HG03520 (cell line): ENCODE measurements at regions not wholly inside any gene's neighbourhood (a gene's known extent, or its start where the extent isn't known, plus 50 kb on each side); places are given as distances from the start of the nearest gene placed in this dataset.
"Not testable (repeated sequence)": the region's sequence is repeated elsewhere in the genome, so short reads cannot be mapped to it uniquely, and the experiment has no call there.

Experiments
- ATAC-seq: cut with Tn5 transposase; IDR thresholded peaks from one replicate; pipeline ENCODE4 v1.9.1; 2021; ENCODE audit warnings: mild to moderate bottlenecking, moderate library complexity; ENCODE audit not compliant: unreplicated experiment

- no peak for ATAC-seq
Observed at GRCh38 chr5:166282939-166283338, 2008.5 kb upstream of the WWC1 start.

GRCh38 chr5:166285361-166285760, 2006.1 kb upstream of the WWC1 start:
- no peak for ATAC-seq

GRCh38 chr5:166286832-166287231, 2004.6 kb upstream of the WWC1 start:
- ATAC-seq = no peak

GRCh38 chr5:166287866-166288265, 2003.6 kb upstream of the WWC1 start:
- ATAC-seq = no peak

GRCh38 chr5:166291800-166292199, 1999.6 kb upstream of the WWC1 start:
- ATAC-seq = not testable (repeated sequence)

- ATAC-seq = no peak
Observed at GRCh38 chr5:166293892-166294291, 1997.6 kb upstream of the WWC1 start.

GRCh38 chr5:166302166-166302565, 1989.3 kb upstream of the WWC1 start:
- ATAC-seq = no peak

- no peak for ATAC-seq
Observed at GRCh38 chr5:166317425-166317824, 1974.0 kb upstream of the WWC1 start.

GRCh38 chr5:166320920-166321480, 1970.4 kb upstream of the WWC1 start:
- no peak for ATAC-seq

GRCh38 chr5:166324372-166324771, 1967.1 kb upstream of the WWC1 start:
- ATAC-seq = no peak

- no peak for ATAC-seq
Observed at GRCh38 chr5:166329149-166329800, 1962.2 kb upstream of the WWC1 start.

GRCh38 chr5:166330036-166330435, 1961.4 kb upstream of the WWC1 start:
- ATAC-seq = no peak

- no peak for ATAC-seq
Observed at GRCh38 chr5:166331521-166331920, 1959.9 kb upstream of the WWC1 start.

- no peak for ATAC-seq
Observed at GRCh38 chr5:166338801-166339200, 1952.6 kb upstream of the WWC1 start.

- no peak for ATAC-seq
Observed at GRCh38 chr5:166340039-166340438, 1951.4 kb upstream of the WWC1 start.

- ATAC-seq = no peak
Observed at GRCh38 chr5:166341740-166342337, 1949.6 kb upstream of the WWC1 start.

GRCh38 chr5:166342402-166342801, 1949.0 kb upstream of the WWC1 start:
- no peak for ATAC-seq

GRCh38 chr5:166346726-166347374, 1944.6 kb upstream of the WWC1 start:
- ATAC-seq = no peak

- no peak for ATAC-seq
Observed at GRCh38 chr5:166349046-166349445, 1942.4 kb upstream of the WWC1 start.

GRCh38 chr5:166353580-166353979, 1937.9 kb upstream of the WWC1 start:
- ATAC-seq = no peak

- ATAC-seq = no peak
Observed at GRCh38 chr5:166354332-166354731, 1937.1 kb upstream of the WWC1 start.

- no peak for ATAC-seq
Observed at GRCh38 chr5:166356096-166356495, 1935.3 kb upstream of the WWC1 start.
